Fibroblast of peridontal ligament (primary cell): ENCODE measurements at regions not wholly inside any gene's neighbourhood (a gene's known extent, or its start where the extent isn't known, plus 50 kb on each side); places are given as distances from the start of the nearest gene placed in this dataset.

Experiments used
- DNase-seq: peaks from one replicate; pipeline ENCODE4 v3.0.0-alpha.2; 2010; ENCODE audit errors: extremely low read depth

- DNase-seq, result no peak
Measured at GRCh38 chr7:11294218-11294617, 320.5 kb downstream of the PHF14 start.

GRCh38 chr7:11294965-11295364 lies 321.3 kb downstream of the PHF14 start:
- no peak for DNase-seq

- peak; percentile 23 for DNase-seq
Measured at GRCh38 chr7:11297126-11297625, 323.5 kb downstream of the PHF14 start.

GRCh38 chr7:11297764-11298163 lies 324.1 kb downstream of the PHF14 start:
- DNase-seq, result peak; percentile 78

GRCh38 chr7:11298220-11298619 lies 324.5 kb downstream of the PHF14 start:
- DNase-seq, result no peak

GRCh38 chr7:11300241-11300640 lies 326.6 kb downstream of the PHF14 start:
- DNase-seq, result no peak

GRCh38 chr7:11302121-11302520 lies 328.4 kb downstream of the PHF14 start:
- no peak for DNase-seq

GRCh38 chr7:11313801-11314200 lies 340.1 kb downstream of the PHF14 start:
- no peak for DNase-seq

GRCh38 chr7:11315666-11316258 lies 342.1 kb downstream of the PHF14 start:
- DNase-seq, result no peak

- DNase-seq, result no peak
Measured at GRCh38 chr7:11317766-11318165, 344.1 kb downstream of the PHF14 start.

GRCh38 chr7:11319491-11320274 lies 346.0 kb downstream of the PHF14 start:
- peak; percentile 57 for DNase-seq
